ENCODE measurements at regions not wholly inside any gene's neighbourhood (a gene's known extent, or its start where the extent isn't known, plus 50 kb on each side); places are given as distances from the start of the nearest gene placed in this dataset.

DNA sequence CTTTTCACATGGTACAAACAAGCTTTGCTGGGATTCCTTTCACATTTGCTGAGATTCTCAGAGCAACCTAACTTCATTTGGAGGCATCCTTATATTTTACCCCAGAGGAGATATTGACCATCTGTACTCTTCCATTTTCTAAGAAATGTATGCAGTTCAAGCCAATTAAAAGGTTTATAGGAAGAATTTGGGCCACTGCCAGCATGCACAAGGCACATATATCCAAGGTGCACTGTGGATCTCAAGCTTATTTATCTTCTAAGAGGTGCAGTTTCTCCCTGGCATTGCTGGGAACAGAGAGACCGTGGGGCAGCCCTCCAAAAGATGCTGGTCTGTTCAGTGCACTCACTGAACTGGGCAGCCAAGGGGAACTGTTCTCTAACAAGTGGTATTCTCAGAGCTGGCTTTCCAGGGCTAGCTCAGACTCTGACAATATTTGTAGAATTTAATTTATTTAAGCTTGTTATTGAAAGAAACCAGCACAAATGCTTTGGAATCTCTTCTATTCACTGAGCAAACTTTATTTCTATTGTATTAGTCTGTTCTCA is 213.3 kb downstream of the TENT4A start:
- no TSS peak for BruUV-seq (replicated peaks)
- dilution Hi-C loops (cut with HindIII; ENCODE audit: low sequenced_read_pairs, unreplicated experiment): no loop called here
- Histone ChIP-seq H2AK5ac (ENCODE audit: low read depth, low read length) (no peak overlapping the region), H3K9me3 (ENCODE audit: control insufficient read depth, insufficient read depth, low read length) (0 out of 2 replicates have a peak, but pooled peaks cover 6% of the 10 kb centered on the region), H4K8ac (ENCODE audit: low read depth in 2 of 2, low read length in 2 of 2) (no peak overlapping the region), H3K14ac (replicated peaks; ENCODE audit: low read depth, low read length) (no peak overlapping the region), H4K5ac (ENCODE audit: low read depth, low read length) (no peak overlapping the region), H2AK9ac (replicated peaks; ENCODE audit: low read depth, low read length, poor library complexity) (no peak overlapping the region), H3K4me1 (ENCODE audit: control insufficient read depth, insufficient read depth, low read length) (no peaks in the 10 kb centered on the region), H3K9ac (ENCODE audit: low read depth, low read length) (no peak overlapping the region), H2AFZ (replicated peaks; ENCODE audit: low read length, poor library complexity) (no peak overlapping the region), H3K23ac (ENCODE audit: low read depth, low read length) (no peak overlapping the region), H3K9me1 (ENCODE audit: insufficient read depth, low read length) (no peaks in the 10 kb centered on the region), H3K56ac (ENCODE audit: extremely low read depth, insufficient read depth, low read length) (no peak overlapping the region), H3K27ac (ENCODE audit: insufficient read depth, low read length) (no peak overlapping the region), H2BK5ac (ENCODE audit: low read depth, low read length, poor library complexity, severe bottlenecking) (no peak overlapping the region), H4K91ac (ENCODE audit: insufficient read depth, low read depth, low read length) (no peak overlapping the region), H2BK20ac (ENCODE audit: low read depth, low read length) (no peak overlapping the region), H2BK120ac (ENCODE audit: low read depth, low read length) (no peak overlapping the region), H3K79me1 (ENCODE audit: low read depth in 1 of 2, low read length in 2 of 2) (no peaks in the 10 kb centered on the region), H3K4me3 (ENCODE audit: insufficient read depth, low read depth, low read length) (no peak overlapping the region), H4K20me1 (ENCODE audit: insufficient read depth, low read length) (no peaks in the 10 kb centered on the region), H3K4me2 (ENCODE audit: low read depth, low read length) (no peak overlapping the region), H2BK15ac (ENCODE audit: low read depth, low read length) (no peak overlapping the region), H3K18ac (ENCODE audit: low read depth, low read length) (no peak overlapping the region), H3K4ac (ENCODE audit: low read depth, low read length) (no peak overlapping the region), H3K36me3 (ENCODE audit: control insufficient read depth, insufficient read depth, low read length) (no peaks in the 10 kb centered on the region), H3K27me3 (ENCODE audit: control insufficient read depth, insufficient read depth, low read length) (no peaks in the 10 kb centered on the region)
- DNase-seq: no peak
- intact Hi-C loops (cut with micrococcal nuclease): no loop called here
- ChIA-PET POLR2A (ENCODE audit: unreplicated experiment) (no interaction called here), CTCF (no interaction called here)
- TF ChIP-seq CHD1 (IDR thresholded peaks at IDR 0.05; ENCODE audit: low read depth, low read length) (no peak), BHLHE40 (IDR thresholded peaks at IDR 0.05; ENCODE audit: low read depth, low read length) (no peak), MXI1 (IDR thresholded peaks at IDR 0.05; ENCODE audit: borderline replicate concordance, low read depth, low read length) (no peak), MAZ (IDR thresholded peaks at IDR 0.05; ENCODE audit: borderline replicate concordance, low read depth, low read length) (no peak), MAFK (IDR thresholded peaks at IDR 0.05; ENCODE audit: low read depth, low read length) (no peak), NFE2L2 (IDR thresholded peaks at IDR 0.05; ENCODE audit: low read depth, low read length) (no peak), CEBPB (IDR thresholded peaks at IDR 0.05; ENCODE audit: low read depth, low read length) (no peak), RFX5 (IDR thresholded peaks at IDR 0.05; ENCODE audit: low read depth, low read length) (no peak), SMC3 (IDR thresholded peaks at IDR 0.05; ENCODE audit: low read depth, low read length) (no peak)
- TF ChIP-seq, protein P1, sequence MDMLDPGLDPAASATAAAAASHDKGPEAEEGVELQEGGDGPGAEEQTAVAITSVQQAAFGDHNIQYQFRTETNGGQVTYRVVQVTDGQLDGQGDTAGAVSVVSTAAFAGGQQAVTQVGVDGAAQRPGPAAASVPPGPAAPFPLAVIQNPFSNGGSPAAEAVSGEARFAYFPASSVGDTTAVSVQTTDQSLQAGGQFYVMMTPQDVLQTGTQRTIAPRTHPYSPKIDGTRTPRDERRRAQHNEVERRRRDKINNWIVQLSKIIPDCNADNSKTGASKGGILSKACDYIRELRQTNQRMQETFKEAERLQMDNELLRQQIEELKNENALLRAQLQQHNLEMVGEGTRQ (IDR thresholded peaks at IDR 0.05; ENCODE audit: low read depth, low read length): no peak
- TF ChIP-seq, protein P2, sequence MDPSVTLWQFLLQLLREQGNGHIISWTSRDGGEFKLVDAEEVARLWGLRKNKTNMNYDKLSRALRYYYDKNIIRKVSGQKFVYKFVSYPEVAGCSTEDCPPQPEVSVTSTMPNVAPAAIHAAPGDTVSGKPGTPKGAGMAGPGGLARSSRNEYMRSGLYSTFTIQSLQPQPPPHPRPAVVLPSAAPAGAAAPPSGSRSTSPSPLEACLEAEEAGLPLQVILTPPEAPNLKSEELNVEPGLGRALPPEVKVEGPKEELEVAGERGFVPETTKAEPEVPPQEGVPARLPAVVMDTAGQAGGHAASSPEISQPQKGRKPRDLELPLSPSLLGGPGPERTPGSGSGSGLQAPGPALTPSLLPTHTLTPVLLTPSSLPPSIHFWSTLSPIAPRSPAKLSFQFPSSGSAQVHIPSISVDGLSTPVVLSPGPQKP (IDR thresholded peaks at IDR 0.05; ENCODE audit: borderline replicate concordance, low read depth, low read length): no peak
- TF ChIP-seq, protein P3, sequence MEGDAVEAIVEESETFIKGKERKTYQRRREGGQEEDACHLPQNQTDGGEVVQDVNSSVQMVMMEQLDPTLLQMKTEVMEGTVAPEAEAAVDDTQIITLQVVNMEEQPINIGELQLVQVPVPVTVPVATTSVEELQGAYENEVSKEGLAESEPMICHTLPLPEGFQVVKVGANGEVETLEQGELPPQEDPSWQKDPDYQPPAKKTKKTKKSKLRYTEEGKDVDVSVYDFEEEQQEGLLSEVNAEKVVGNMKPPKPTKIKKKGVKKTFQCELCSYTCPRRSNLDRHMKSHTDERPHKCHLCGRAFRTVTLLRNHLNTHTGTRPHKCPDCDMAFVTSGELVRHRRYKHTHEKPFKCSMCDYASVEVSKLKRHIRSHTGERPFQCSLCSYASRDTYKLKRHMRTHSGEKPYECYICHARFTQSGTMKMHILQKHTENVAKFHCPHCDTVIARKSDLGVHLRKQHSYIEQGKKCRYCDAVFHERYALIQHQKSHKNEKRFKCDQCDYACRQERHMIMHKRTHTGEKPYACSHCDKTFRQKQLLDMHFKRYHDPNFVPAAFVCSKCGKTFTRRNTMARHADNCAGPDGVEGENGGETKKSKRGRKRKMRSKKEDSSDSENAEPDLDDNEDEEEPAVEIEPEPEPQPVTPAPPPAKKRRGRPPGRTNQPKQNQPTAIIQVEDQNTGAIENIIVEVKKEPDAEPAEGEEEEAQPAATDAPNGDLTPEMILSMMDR (conservative IDR thresholded peaks at IDR 0.05; ENCODE audit: low read depth, low read length): no peak
- in situ Hi-C loops (cut with MboI; ENCODE audit: low sequenced_read_pairs): no loop called here
- WGBS, 2 experiments (ENCODE audit: extremely low coverage in 2 of 2, insufficient read length in 1 of 2): no CpG with 5 or more reads among the region's 1 CpG
- no peak for ATAC-seq (ENCODE audit: low read depth)

Data from IMR-90 (cell line).